Keratinocyte (primary cell): ENCODE measurements at regions not wholly inside any gene's neighbourhood (a gene's known extent, or its start where the extent isn't known, plus 50 kb on each side); places are given as distances from the start of the nearest gene placed in this dataset.

Experiments used
- EZH2 ChIP-seq: IDR thresholded peaks from one replicate; pipeline ENCODE4 v1.6.1; 2012; ENCODE audit warnings: inconsistent platforms, mild to moderate bottlenecking, low read length, moderate library complexity
- TF ChIP-seq, protein P1 (sequence below), 3 experiments: IDR thresholded peaks in 1 of 3; conservative IDR thresholded peaks in 1 of 3; optimal IDR thresholded peaks in 1 of 3; 2 replicates in 2 of 3; 3 replicates in 1 of 3; pipeline versions ENCODE3 to v1.5.1; 2011; ENCODE audit warnings: low read length in 3 of 3, mild to moderate bottlenecking in 3 of 3, moderate library complexity in 2 of 3, control low read depth in 1 of 3, inconsistent platforms in 1 of 3; ENCODE audit not compliant: insufficient read depth in 2 of 3; ENCODE audit errors: extremely low read depth in 1 of 3

GRCh38 chr12:111275308-111275707, 93.6 kb downstream of the PHETA1 start:
- TF ChIP-seq, protein P1, sequence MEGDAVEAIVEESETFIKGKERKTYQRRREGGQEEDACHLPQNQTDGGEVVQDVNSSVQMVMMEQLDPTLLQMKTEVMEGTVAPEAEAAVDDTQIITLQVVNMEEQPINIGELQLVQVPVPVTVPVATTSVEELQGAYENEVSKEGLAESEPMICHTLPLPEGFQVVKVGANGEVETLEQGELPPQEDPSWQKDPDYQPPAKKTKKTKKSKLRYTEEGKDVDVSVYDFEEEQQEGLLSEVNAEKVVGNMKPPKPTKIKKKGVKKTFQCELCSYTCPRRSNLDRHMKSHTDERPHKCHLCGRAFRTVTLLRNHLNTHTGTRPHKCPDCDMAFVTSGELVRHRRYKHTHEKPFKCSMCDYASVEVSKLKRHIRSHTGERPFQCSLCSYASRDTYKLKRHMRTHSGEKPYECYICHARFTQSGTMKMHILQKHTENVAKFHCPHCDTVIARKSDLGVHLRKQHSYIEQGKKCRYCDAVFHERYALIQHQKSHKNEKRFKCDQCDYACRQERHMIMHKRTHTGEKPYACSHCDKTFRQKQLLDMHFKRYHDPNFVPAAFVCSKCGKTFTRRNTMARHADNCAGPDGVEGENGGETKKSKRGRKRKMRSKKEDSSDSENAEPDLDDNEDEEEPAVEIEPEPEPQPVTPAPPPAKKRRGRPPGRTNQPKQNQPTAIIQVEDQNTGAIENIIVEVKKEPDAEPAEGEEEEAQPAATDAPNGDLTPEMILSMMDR (optimal IDR thresholded peaks at IDR 0.05 in 1 of 3, IDR thresholded peaks at IDR 0.05 in 1 of 3, conservative IDR thresholded peaks at IDR 0.05 in 1 of 3; ENCODE audit: extremely low read depth in 1 of 3, insufficient read depth in 2 of 3, low read length in 3 of 3) = no peak
- no peak for TF ChIP-seq EZH2
